SK-N-SH (cell line): ENCODE measurements at regions not wholly inside any gene's neighbourhood (a gene's known extent, or its start where the extent isn't known, plus 50 kb on each side); places are given as distances from the start of the nearest gene placed in this dataset.

ENCODE experiments used
- JUND ChIP-seq: IDR thresholded peaks from 2 replicates; pipeline ENCODE4 v1.4.0; 2012
- TF ChIP-seq, protein P1 (sequence below): fragments of 200-600 bp; sonication (generic); IDR thresholded peaks from 2 replicates; pipeline ENCODE4 v1.6.1; 2017; ENCODE audit warnings: antibody characterized with exemption, mild to moderate bottlenecking, moderate library complexity

GRCh38 chr17:72063262-72063661 lies 57.6 kb upstream of the SOX9 start:
- TF ChIP-seq JUND: no peak
- TF ChIP-seq, protein P1, sequence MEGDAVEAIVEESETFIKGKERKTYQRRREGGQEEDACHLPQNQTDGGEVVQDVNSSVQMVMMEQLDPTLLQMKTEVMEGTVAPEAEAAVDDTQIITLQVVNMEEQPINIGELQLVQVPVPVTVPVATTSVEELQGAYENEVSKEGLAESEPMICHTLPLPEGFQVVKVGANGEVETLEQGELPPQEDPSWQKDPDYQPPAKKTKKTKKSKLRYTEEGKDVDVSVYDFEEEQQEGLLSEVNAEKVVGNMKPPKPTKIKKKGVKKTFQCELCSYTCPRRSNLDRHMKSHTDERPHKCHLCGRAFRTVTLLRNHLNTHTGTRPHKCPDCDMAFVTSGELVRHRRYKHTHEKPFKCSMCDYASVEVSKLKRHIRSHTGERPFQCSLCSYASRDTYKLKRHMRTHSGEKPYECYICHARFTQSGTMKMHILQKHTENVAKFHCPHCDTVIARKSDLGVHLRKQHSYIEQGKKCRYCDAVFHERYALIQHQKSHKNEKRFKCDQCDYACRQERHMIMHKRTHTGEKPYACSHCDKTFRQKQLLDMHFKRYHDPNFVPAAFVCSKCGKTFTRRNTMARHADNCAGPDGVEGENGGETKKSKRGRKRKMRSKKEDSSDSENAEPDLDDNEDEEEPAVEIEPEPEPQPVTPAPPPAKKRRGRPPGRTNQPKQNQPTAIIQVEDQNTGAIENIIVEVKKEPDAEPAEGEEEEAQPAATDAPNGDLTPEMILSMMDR: no peak
